ENCODE measurements at regions not wholly inside any gene's neighbourhood (a gene's known extent, or its start where the extent isn't known, plus 50 kb on each side); places are given as distances from the start of the nearest gene placed in this dataset.

- H3K79me2 ChIP-seq (ENCODE audit: insufficient read depth, low read length), result no peaks in the 10 kb centered on the region
- H3K4me2 ChIP-seq (ENCODE audit: low read depth, low read length), result no peak overlapping the region
- H3K27me3 ChIP-seq (ENCODE audit: control insufficient read depth in 1 of 2, insufficient read depth in 2 of 2, low read length in 2 of 2), result no peaks in the 10 kb centered on the region
- CTCF ChIA-PET (ENCODE audit: low intra/inter-chr PET ratio, low total read pairs), result no interaction called here
- no peak overlapping the region for H3K4me3 ChIP-seq (replicated peaks in 1 of 3; ENCODE audit: insufficient read depth in 1 of 3, low read depth in 2 of 3, low read length in 3 of 3)
- H4K20me1 ChIP-seq (ENCODE audit: insufficient read depth, low read length), result no peaks in the 10 kb centered on the region
- no peaks in the 10 kb centered on the region for H3K9me3 ChIP-seq (ENCODE audit: low read length)
- H3K4me1 ChIP-seq (ENCODE audit: insufficient read depth, low read length), result peaks cover 96% of the 10 kb centered on the region
- 87% methylated on average over 4 of the region's 4 CpGs for WGBS (ENCODE audit: low lambda C conversion rate)
- H3K36me3 ChIP-seq (replicated peaks in 1 of 2; ENCODE audit: control insufficient read depth in 1 of 2, insufficient read depth in 2 of 2, low read length in 2 of 2), result no peaks in the 10 kb centered on the region
- BruUV-seq (replicated peaks), result no TSS peak
- no peak overlapping the region for H3K9ac ChIP-seq (ENCODE audit: insufficient read depth, low read depth, low read length)
- no peak overlapping the region for H2AFZ ChIP-seq (ENCODE audit: low read length)
- TF ChIP-seq GATAD1 (CRISPR knock-in tag; IDR thresholded peaks at IDR 0.05) (no peak), PHF8 (CRISPR knock-in tag; IDR thresholded peaks at IDR 0.05) (no peak), SRSF4 (IDR thresholded peaks at IDR 0.05; ENCODE audit: low read depth, low read length, poor library complexity, severe bottlenecking) (no peak), TERF1 (CRISPR knock-in tag; IDR thresholded peaks at IDR 0.05) (no peak), HINFP (CRISPR knock-in tag; IDR thresholded peaks at IDR 0.05; ENCODE audit: low read depth) (no peak)
- DNase-seq (ENCODE audit: low spot score) (no peak), ATAC-seq (no peak), FAIRE-seq (no peak)
- intact Hi-C loops (cut with micrococcal nuclease; ENCODE audit: unreplicated experiment) (no loop called here), in situ Hi-C loops (cut with HindIII; ENCODE audit: extremely low pct_ligation_motif_present, low pct_unique_long_range_greater_than_20kb) (no loop called here)
- POLR2A ChIA-PET, result interaction anchor here (0.8 to 2.7 kb wide), 4 partner anchors 13 to 98 kb away, joined by 3 to 6 read pairs (median 4); no protein-coding TSS in a partner anchor
- peak overlapping the region; percentile 90 for H3K27ac ChIP-seq (ENCODE audit: extremely low read length, insufficient read depth, low read length)
Measured at GRCh38 chr3:197368330-197368729, 69.9 kb upstream of the DLG1 start.

Data from HepG2 (cell line).